ENCODE measurements at regions not wholly inside any gene's neighbourhood (a gene's known extent, or its start where the extent isn't known, plus 50 kb on each side); places are given as distances from the start of the nearest gene placed in this dataset.

DNA sequence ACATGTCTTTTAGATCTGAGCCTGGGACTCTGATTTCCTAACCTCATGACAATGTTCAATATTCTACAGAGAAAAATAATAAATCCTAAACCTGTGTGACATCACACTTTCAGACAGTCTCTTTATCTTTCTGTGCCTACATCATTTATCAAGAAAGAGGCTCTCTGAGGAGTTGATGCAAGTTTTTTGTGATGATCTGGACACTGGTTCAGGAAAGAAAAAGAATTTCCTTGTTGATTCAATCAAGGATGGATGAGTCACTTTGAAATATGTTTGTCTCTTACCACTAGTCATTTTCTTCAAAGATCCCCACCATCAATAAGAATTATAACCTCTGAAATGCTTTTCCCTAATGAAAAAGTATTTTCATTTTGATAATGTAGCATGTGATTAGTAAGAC, 404.6 kb downstream of the WDR72 start:
- H3K4me1 ChIP-seq: no peaks in the 10 kb centered on the region
- intact Hi-C loops (cut with DNase I): no loop called here
- no peak overlapping the region for H3K4me3 ChIP-seq
- TF ChIP-seq CTCF (IDR thresholded peaks at IDR 0.05): no peak
- no peaks in the 10 kb centered on the region for H3K9me3 ChIP-seq
- no peak overlapping the region for H3K27ac ChIP-seq
- H3K27me3 ChIP-seq (ENCODE audit: low read depth): no peaks in the 10 kb centered on the region
- no peak for ATAC-seq
- no peak for DNase-seq
- no peaks in the 10 kb centered on the region for H3K36me3 ChIP-seq

GRCh38 chr15:53351373-53351772, 408.1 kb downstream of the WDR72 start:
- intact Hi-C loops (cut with DNase I): no loop called here
- Histone ChIP-seq H3K36me3 (no peaks in the 10 kb centered on the region), H3K4me3 (no peak overlapping the region), H3K9me3 (no peaks in the 10 kb centered on the region), H3K4me1 (no peaks in the 10 kb centered on the region), H3K27ac (no peak overlapping the region), H3K27me3 (ENCODE audit: low read depth) (no peaks in the 10 kb centered on the region)
- DNase-seq (no peak), ATAC-seq (no peak)
- TF ChIP-seq CTCF (IDR thresholded peaks at IDR 0.05): no peak

GRCh38 chr15:53346583-53346982, 412.9 kb downstream of the WDR72 start:
- no peak for ATAC-seq
- no peaks in the 10 kb centered on the region for H3K9me3 ChIP-seq
- intact Hi-C loops (cut with DNase I): no loop called here
- no peaks in the 10 kb centered on the region for H3K36me3 ChIP-seq
- H3K4me3 ChIP-seq: no peak overlapping the region
- H3K4me1 ChIP-seq: no peaks in the 10 kb centered on the region
- TF ChIP-seq CTCF (IDR thresholded peaks at IDR 0.05): no peak
- no peak overlapping the region for H3K27ac ChIP-seq
- DNase-seq: no peak
- H3K27me3 ChIP-seq (ENCODE audit: low read depth): no peaks in the 10 kb centered on the region

DNA sequence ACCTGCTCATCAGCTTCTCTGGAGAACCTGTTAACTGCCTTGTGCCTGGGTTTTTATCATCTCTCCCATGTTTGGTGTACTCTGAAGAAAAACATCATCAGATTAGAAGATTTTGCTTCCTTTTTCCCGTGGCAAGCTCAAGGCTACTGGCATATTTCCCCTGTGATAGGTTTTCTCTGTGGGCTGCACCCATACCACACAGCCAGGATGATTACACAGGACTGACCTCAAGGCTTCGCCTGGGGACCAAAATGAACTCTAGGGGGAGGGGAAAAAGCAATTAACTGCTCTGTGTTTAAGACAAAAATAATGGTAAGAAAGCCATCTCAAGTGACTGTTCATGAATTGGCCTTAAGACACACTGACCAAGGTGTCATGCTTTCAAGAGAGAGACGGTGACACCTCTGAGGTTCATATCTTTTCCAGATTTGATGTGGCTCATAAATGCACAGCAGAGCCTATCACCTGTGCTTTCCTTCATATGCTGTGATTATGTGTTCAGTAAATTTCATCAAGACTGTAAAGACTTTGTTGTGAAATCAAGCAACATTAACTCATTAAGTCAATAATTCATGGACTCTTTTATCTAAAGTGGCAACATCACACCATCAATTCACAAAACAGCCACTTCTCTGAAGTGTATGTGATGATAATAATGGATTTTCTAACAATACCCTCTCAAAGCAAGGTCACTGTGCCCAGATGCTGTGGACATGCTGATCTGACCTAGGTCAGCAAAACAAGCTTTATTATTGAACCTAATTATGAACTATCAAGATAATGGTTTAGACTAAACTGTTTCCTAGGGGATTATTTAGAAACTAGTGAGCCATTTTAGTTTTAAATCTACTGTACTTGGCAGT, 427.9 kb downstream of the WDR72 start:
- Histone ChIP-seq H3K4me3 (no peak overlapping the region), H3K9me3 (no peaks in the 10 kb centered on the region), H3K27me3 (ENCODE audit: low read depth) (no peaks in the 10 kb centered on the region), H3K27ac (no peak overlapping the region), H3K4me1 (no peaks in the 10 kb centered on the region), H3K36me3 (no peaks in the 10 kb centered on the region)
- intact Hi-C loops (cut with DNase I): no loop called here
- ATAC-seq (no peak), DNase-seq (no peak)
- no peak for TF ChIP-seq CTCF (IDR thresholded peaks at IDR 0.05)

DNA sequence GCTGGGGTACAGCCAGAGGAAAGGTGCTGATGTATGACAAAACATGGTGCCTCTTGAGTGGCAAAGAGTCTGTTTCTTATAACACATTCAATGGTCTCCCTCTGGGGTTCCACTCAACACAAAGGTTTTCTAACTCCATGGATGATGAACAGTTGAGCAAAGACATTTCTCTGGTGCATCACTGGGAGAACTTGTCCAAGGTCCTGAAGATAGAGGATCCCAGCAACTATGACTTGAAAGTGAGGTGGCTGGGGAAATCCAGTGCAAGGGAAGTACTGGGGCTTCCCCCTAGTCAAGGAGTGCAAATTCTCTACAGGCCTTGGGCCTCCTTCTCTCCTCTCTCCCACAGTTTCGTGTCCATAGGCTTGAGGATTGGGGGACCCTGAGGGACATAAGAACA, 431.1 kb downstream of the WDR72 start:
- Histone ChIP-seq H3K4me1 (no peaks in the 10 kb centered on the region), H3K9me3 (no peaks in the 10 kb centered on the region), H3K27me3 (ENCODE audit: low read depth) (no peaks in the 10 kb centered on the region), H3K4me3 (no peak overlapping the region), H3K36me3 (no peaks in the 10 kb centered on the region), H3K27ac (no peak overlapping the region)
- no peak for TF ChIP-seq CTCF (IDR thresholded peaks at IDR 0.05)
- no peak for ATAC-seq
- intact Hi-C loops (cut with DNase I): no loop called here
- DNase-seq: no peak

Data from lower lobe of right lung (tissue), 2 donors.